Vagina (tissue), 2 donors: ENCODE measurements at regions not wholly inside any gene's neighbourhood (a gene's known extent, or its start where the extent isn't known, plus 50 kb on each side); places are given as distances from the start of the nearest gene placed in this dataset.

Experiments
- DNase-seq, 2 donors: peaks; one replicate each; pipeline ENCODE4 v3.0.0-alpha.2; 2017; ENCODE audit errors: extremely low spot score in 2 of 2
- H3K27ac ChIP-seq: fragments of 200-600 bp; sonication (generic); one replicate; pipeline ENCODE4 v1.5.1; 2019
- H3K27me3 ChIP-seq: fragments of 200-600 bp; sonication (generic); one replicate; pipeline ENCODE4 v1.5.1; 2019
- H3K36me3 ChIP-seq, 2 donors: fragments of 200-600 bp; sonication (generic); one replicate each; pipeline ENCODE4 v1.5.1; 2017 to 2019
- H3K4me1 ChIP-seq: fragments of 200-600 bp; sonication (generic); one replicate; pipeline ENCODE4 v1.5.1; 2019
- H3K4me3 ChIP-seq, 2 donors: fragments of 200-600 bp; sonication (generic); 1 replicate in 1 of 2; 2 replicates in 1 of 2; pipeline ENCODE4 v1.5.1; 2016 to 2019
- H3K9me3 ChIP-seq: fragments of 200-600 bp; sonication (generic); one replicate; pipeline ENCODE4 v1.5.1; 2019
- POLR2A ChIP-seq, 2 donors: fragments of 450-650 bp; IDR thresholded peaks; one replicate each; pipeline ENCODE4 v1.6.1; 2017; ENCODE audit warnings: antibody characterized with exemption in 2 of 2, mild to moderate bottlenecking in 2 of 2, moderate library complexity in 2 of 2
- POLR2AphosphoS5 ChIP-seq, 2 donors: sonication (generic); formaldehyde crosslinking; IDR thresholded peaks; one replicate each; pipeline ENCODE4 v1.9.0; 2017; ENCODE audit warnings: antibody characterized with exemption in 2 of 2, mild to moderate bottlenecking in 2 of 2, low read depth in 1 of 2; ENCODE audit not compliant: insufficient read depth in 1 of 2
- intact Hi-C: fragments of 100-400 bp; cut with DNase I; formaldehyde crosslinking; loops from one replicate; pipeline ENCODE4 v1.15.1; 2023
- TF ChIP-seq, protein P1 (sequence below), 3 experiments: fragments of 450-650 bp in 2 of 3; fragments of 200-600 bp in 1 of 3; sonication (generic) in 1 of 3; IDR thresholded peaks; one replicate each; pipeline ENCODE4 v1.5.1; 2017 to 2019; ENCODE audit warnings: antibody characterized with exemption in 3 of 3, mild to moderate bottlenecking in 2 of 3, moderate library complexity in 2 of 3

DNA sequence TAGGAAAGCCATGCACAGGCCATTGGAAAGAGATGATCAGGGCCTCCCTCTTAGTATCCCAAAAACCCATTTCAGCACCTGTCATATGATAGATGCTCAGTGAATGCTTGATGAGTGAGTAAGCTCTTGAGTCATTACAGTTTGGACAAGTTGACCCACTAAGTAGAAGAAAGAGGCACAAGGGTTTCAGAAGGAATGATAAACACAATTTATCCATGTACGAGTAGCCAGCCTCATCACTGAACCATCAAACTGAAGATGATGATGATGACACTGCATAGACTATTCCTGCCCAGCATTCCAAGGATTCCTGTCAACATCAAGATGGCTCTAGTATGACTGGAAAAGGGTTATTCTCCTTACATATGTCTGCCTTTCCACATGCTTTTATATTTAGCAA lies 596.0 kb downstream of the BCL11A start:
- Histone ChIP-seq H3K27me3 (no peaks in the 10 kb centered on the region), H3K4me3 (no peak overlapping the region), H3K36me3 (no peaks in the 10 kb centered on the region), H3K9me3 (no peaks in the 10 kb centered on the region), H3K4me1 (no peaks in the 10 kb centered on the region), H3K27ac (no peak overlapping the region)
- intact Hi-C loops = no loop called here
- TF ChIP-seq POLR2A (IDR thresholded peaks at IDR 0.05) (no peak), POLR2AphosphoS5 (IDR thresholded peaks at IDR 0.05; ENCODE audit: insufficient read depth in 1 of 2, low read depth in 1 of 2) (no peak)
- TF ChIP-seq, protein P1, sequence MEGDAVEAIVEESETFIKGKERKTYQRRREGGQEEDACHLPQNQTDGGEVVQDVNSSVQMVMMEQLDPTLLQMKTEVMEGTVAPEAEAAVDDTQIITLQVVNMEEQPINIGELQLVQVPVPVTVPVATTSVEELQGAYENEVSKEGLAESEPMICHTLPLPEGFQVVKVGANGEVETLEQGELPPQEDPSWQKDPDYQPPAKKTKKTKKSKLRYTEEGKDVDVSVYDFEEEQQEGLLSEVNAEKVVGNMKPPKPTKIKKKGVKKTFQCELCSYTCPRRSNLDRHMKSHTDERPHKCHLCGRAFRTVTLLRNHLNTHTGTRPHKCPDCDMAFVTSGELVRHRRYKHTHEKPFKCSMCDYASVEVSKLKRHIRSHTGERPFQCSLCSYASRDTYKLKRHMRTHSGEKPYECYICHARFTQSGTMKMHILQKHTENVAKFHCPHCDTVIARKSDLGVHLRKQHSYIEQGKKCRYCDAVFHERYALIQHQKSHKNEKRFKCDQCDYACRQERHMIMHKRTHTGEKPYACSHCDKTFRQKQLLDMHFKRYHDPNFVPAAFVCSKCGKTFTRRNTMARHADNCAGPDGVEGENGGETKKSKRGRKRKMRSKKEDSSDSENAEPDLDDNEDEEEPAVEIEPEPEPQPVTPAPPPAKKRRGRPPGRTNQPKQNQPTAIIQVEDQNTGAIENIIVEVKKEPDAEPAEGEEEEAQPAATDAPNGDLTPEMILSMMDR (IDR thresholded peaks at IDR 0.05) = no peak
- no peak for DNase-seq

DNA sequence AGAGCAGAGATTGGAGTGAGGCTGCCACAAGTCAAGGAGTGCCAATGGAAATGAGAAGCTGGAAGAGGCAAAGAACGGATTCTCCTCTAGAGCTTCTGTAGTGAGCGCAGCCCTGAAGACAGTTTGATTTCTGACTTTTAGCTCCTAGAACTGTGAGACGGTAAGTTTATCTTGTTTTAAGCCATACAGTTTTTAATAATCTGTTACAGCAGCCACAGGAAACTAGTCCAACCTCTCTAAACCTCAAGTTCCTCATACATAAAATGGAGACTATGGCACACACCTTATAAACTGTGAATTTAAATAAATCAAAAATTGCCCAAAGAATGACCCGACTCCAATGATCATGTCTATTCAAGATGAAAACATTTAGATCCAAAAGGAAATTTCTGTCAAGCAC lies 596.5 kb downstream of the BCL11A start:
- no peaks in the 10 kb centered on the region for H3K27me3 ChIP-seq
- H3K4me3 ChIP-seq = no peak overlapping the region
- H3K27ac ChIP-seq = no peak overlapping the region
- intact Hi-C loops = no loop called here
- no peaks in the 10 kb centered on the region for H3K36me3 ChIP-seq
- TF ChIP-seq POLR2AphosphoS5 (IDR thresholded peaks at IDR 0.05; ENCODE audit: insufficient read depth in 1 of 2, low read depth in 1 of 2) = no peak
- TF ChIP-seq, protein P1 (IDR thresholded peaks at IDR 0.05) = no peak
- TF ChIP-seq POLR2A (IDR thresholded peaks at IDR 0.05) = no peak
- no peaks in the 10 kb centered on the region for H3K9me3 ChIP-seq
- no peaks in the 10 kb centered on the region for H3K4me1 ChIP-seq
- DNase-seq = no peak

DNA sequence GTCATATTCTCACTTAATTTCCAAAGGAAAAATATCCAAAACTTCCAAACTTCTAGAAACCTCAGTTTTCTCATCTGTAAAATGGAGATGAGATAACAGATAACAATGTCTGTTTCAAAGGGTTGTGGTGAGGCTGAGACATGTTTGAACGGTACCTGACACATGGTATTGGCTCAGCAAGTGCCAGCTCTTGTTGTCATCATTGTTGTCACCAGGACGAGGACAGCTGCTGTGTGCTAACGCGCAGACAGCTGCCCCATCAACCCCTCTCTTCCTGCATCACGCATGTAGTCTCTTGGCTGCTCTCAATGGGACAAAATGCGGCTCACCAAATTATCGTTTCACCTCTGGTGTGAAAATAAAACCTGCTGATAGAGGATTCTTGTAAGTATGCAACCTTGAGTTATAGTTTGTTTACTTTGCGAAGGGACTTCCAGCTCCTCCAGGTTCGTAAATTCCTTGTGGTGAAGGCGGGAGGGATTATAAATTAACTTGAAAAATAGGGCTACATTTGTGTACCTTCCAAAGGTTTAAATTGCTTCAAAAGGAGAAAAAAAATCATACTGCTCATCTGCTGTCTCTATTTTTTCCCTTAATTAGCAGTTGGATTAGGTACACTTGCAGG lies 605.4 kb downstream of the BCL11A start:
- intact Hi-C loops = no loop called here
- H3K27ac ChIP-seq = no peak overlapping the region
- no peak for DNase-seq
- no peaks in the 10 kb centered on the region for H3K9me3 ChIP-seq
- no peak overlapping the region for H3K4me3 ChIP-seq
- H3K27me3 ChIP-seq = no peaks in the 10 kb centered on the region
- no peaks in the 10 kb centered on the region for H3K4me1 ChIP-seq
- H3K36me3 ChIP-seq = no peaks in the 10 kb centered on the region
- TF ChIP-seq POLR2AphosphoS5 (IDR thresholded peaks at IDR 0.05; ENCODE audit: insufficient read depth in 1 of 2, low read depth in 1 of 2) = no peak

- H3K4me1 ChIP-seq = no peaks in the 10 kb centered on the region
- H3K27me3 ChIP-seq = no peaks in the 10 kb centered on the region
- intact Hi-C loops = no loop called here
- TF ChIP-seq, protein P1 (IDR thresholded peaks at IDR 0.05) = no peak
- TF ChIP-seq POLR2A (IDR thresholded peaks at IDR 0.05) (no peak), POLR2AphosphoS5 (IDR thresholded peaks at IDR 0.05; ENCODE audit: insufficient read depth in 1 of 2, low read depth in 1 of 2) (no peak)
- no peaks in the 10 kb centered on the region for H3K36me3 ChIP-seq
- no peak overlapping the region for H3K27ac ChIP-seq
- no peak overlapping the region for H3K4me3 ChIP-seq
- no peak for DNase-seq
- no peaks in the 10 kb centered on the region for H3K9me3 ChIP-seq
Measured at GRCh38 chr2:59947209-59947608, 606.2 kb downstream of the BCL11A start.

GRCh38 chr2:59939236-59939635 lies 614.2 kb downstream of the BCL11A start:
- no peaks in the 10 kb centered on the region for H3K36me3 ChIP-seq
- no peak overlapping the region for H3K27ac ChIP-seq
- no peak for DNase-seq
- TF ChIP-seq, protein P1 (IDR thresholded peaks at IDR 0.05) = no peak
- TF ChIP-seq POLR2A (IDR thresholded peaks at IDR 0.05) (no peak), POLR2AphosphoS5 (IDR thresholded peaks at IDR 0.05; ENCODE audit: insufficient read depth in 1 of 2, low read depth in 1 of 2) (no peak)
- intact Hi-C loops = no loop called here
- no peaks in the 10 kb centered on the region for H3K27me3 ChIP-seq
- no peaks in the 10 kb centered on the region for H3K9me3 ChIP-seq
- no peak overlapping the region for H3K4me3 ChIP-seq
- no peaks in the 10 kb centered on the region for H3K4me1 ChIP-seq
